ENCODE measurements at regions not wholly inside any gene's neighbourhood (a gene's known extent, or its start where the extent isn't known, plus 50 kb on each side); places are given as distances from the start of the nearest gene placed in this dataset.

GRCh38 chr12:60172266-60173211 is 576.7 kb downstream of the SLC16A7 start:
- DNase-seq, result no peak
- intact Hi-C loops (cut with DNase I), result no loop called here
- Histone ChIP-seq H3K27ac (no peak overlapping the region), H3K9me3 (no peaks in the 10 kb centered on the region), H3K27me3 (no peaks in the 10 kb centered on the region), H3K36me3 (no peaks in the 10 kb centered on the region), H3K4me3 (no peak overlapping the region), H3K4me1 (no peaks in the 10 kb centered on the region)
- TF ChIP-seq POLR2A (IDR thresholded peaks at IDR 0.05) (no peak), CTCF (IDR thresholded peaks at IDR 0.05) (no peak)
- WGBS, 2 donors, result 60 to 68% methylated on average over 7 to 8 of the region's 8 CpGs

- 82 to 87% methylated on average over 9 of the region's 9 CpGs for WGBS, 2 donors
- no peaks in the 10 kb centered on the region for H3K36me3 ChIP-seq
- intact Hi-C loops (cut with DNase I), result no loop called here
- DNase-seq, result no peak
- no peaks in the 10 kb centered on the region for H3K27me3 ChIP-seq
- no peak for TF ChIP-seq POLR2A (IDR thresholded peaks at IDR 0.05)
- TF ChIP-seq CTCF (IDR thresholded peaks at IDR 0.05), result no peak
- H3K9me3 ChIP-seq, result no peaks in the 10 kb centered on the region
- H3K4me3 ChIP-seq, result no peak overlapping the region
- no peaks in the 10 kb centered on the region for H3K4me1 ChIP-seq
- H3K27ac ChIP-seq, result no peak overlapping the region
Observed at GRCh38 chr12:60173224-60174170, 577.7 kb downstream of the SLC16A7 start.

- H3K36me3 ChIP-seq, result no peaks in the 10 kb centered on the region
- H3K27me3 ChIP-seq, result no peaks in the 10 kb centered on the region
- no peaks in the 10 kb centered on the region for H3K4me1 ChIP-seq
- H3K9me3 ChIP-seq, result no peaks in the 10 kb centered on the region
- intact Hi-C loops (cut with DNase I), result no loop called here
- TF ChIP-seq POLR2A (IDR thresholded peaks at IDR 0.05), result no peak
- TF ChIP-seq CTCF (IDR thresholded peaks at IDR 0.05), result no peak
- no peak for DNase-seq
- no peak overlapping the region for H3K27ac ChIP-seq
- H3K4me3 ChIP-seq, result no peak overlapping the region
Observed at GRCh38 chr12:60174476-60174875, 578.6 kb downstream of the SLC16A7 start.

- 0% methylated on average over 1 of the region's 1 CpG for WGBS, 2 donors
- Histone ChIP-seq H3K36me3 (no peaks in the 10 kb centered on the region), H3K27me3 (no peaks in the 10 kb centered on the region), H3K9me3 (no peaks in the 10 kb centered on the region), H3K4me1 (no peaks in the 10 kb centered on the region), H3K4me3 (no peak overlapping the region), H3K27ac (no peak overlapping the region)
- no peak for TF ChIP-seq POLR2A (IDR thresholded peaks at IDR 0.05)
- TF ChIP-seq CTCF (IDR thresholded peaks at IDR 0.05), result no peak
- DNase-seq, result no peak
- intact Hi-C loops (cut with DNase I), result no loop called here
Observed at GRCh38 chr12:60174941-60175340, 579.1 kb downstream of the SLC16A7 start.

- 81 to 86% methylated on average over 6 of the region's 6 CpGs for WGBS, 2 donors
- no peak overlapping the region for H3K27ac ChIP-seq
- no peaks in the 10 kb centered on the region for H3K36me3 ChIP-seq
- intact Hi-C loops (cut with DNase I), result no loop called here
- H3K27me3 ChIP-seq, result no peaks in the 10 kb centered on the region
- DNase-seq, result no peak
- TF ChIP-seq POLR2A (IDR thresholded peaks at IDR 0.05), result no peak
- no peak for TF ChIP-seq CTCF (IDR thresholded peaks at IDR 0.05)
- H3K9me3 ChIP-seq, result no peaks in the 10 kb centered on the region
- H3K4me3 ChIP-seq, result no peak overlapping the region
- no peaks in the 10 kb centered on the region for H3K4me1 ChIP-seq
Observed at GRCh38 chr12:60176891-60177290, 581.1 kb downstream of the SLC16A7 start.
